ENCODE measurements at regions not wholly inside any gene's neighbourhood (a gene's known extent, or its start where the extent isn't known, plus 50 kb on each side); places are given as distances from the start of the nearest gene placed in this dataset.

DNA sequence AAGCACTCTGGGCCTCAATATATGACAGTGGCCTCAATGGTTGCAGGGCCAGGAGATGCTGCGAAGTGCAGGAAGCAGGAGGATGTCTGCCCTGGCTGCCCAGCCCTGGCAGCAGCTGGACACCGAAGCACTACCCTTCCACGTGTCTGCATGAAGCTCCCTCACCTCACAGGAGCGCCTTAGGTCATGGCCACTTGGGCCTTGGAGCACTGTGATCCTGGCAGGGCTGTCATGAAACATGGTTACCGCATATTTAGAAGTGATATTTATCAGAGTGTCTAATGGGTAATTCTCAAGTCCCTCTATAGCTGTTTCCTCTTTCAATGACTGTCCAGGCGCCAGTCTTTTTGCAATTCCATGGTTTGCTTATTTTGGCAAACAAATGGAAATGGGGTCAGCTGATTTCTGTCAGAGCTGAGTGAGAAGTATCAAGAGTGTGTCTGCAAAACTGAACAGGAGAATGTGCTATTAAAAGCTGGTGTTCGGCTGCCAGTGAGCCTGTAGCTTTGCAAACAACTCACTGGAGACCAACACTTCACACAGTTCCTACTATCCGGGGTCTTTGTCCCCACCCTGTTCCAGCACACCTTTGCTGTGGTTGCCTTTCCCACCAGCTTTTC lies 285.9 kb downstream of the KIF4B start:
- DNase-seq: no peak

DNA sequence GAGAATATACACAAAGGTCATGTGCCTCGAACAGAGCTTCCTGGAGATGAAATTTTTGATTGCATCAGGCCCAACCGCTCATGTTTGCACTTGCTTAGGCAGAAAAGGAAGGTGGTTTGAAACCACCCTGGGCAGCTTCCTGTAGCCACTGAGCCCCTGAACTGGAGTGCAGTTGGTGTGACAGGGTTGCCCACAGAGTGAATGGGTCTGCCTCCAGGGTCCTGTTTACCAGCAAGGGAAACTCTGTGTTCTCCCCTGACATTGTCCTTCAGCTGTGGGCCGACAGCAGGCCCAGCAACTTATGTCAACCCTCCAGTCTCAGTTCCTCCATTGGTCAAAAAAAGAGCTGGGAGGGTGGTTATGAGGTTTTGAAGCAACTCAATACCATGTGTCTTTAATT lies 289.6 kb downstream of the KIF4B start:
- no peak for DNase-seq

DNA sequence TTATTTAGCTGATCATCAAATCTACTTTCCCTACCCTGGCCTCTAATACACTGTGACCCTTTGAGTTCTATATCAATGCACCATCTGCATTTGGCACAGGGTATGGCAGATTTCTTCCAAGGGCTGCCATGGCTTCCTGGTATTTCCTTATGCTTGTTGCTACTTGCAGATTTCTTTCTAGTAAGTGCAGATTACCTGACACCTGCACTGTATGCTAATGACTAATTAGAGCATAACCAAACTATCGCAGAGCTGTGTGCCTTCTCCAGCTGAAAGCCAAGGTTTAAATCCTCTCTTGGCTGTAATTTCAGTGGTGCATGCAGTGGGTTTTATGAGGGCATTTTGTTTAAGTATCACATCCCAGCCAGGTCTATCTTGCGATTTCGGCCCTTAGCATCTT lies 293.7 kb downstream of the KIF4B start:
- no peak for DNase-seq

DNA sequence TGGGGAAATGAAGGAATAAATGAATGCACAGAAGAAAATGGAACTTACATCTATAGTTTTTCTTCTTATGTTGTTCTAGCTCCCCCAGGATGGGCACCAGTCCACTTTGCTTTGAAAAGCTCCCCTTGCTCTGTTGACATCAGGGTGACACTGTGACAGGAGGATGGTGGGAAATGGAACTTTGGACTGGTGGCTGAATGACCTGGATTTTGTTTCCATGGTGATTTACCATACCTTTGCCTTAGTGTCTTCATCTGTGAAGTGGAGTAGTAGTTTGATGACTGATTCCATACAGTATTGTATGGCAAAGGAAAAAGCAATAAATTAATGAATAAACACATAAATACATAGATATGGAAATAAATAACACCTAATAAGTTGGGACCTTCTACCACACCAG lies 294.7 kb downstream of the KIF4B start:
- no peak for DNase-seq

DNA sequence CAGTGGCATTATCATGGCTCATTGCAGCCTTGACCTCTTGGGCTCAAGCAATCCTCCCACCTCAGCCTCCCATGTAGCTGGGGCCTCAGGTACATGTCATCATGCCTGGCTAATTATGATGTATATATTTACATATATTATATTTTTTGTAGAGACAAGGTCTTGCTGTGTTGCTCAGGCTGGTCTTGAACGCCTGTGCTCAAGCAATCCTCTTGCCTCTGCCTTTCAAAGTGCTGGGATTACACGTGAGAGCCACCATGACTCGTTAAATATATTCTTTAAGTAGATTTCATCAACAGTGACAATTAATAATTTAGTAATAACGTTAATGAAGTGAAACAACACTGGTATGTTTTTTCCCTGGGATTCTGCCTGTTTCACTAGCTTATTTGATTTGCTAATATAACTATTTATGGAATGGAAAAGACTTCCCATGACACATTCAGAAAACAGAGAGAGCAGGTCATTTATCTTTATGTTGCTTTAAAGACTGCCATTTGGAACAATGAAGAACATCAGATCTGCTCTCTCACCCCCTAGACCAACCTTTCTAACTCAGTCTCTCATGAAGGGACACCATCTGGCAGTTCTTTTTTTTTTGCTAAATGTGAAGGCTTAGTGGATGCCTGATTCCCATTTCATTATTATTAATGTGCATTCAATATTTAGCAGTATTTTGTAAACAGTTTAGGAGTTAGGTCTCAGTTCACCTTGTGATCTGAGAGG lies 295.6 kb downstream of the KIF4B start:
- no peak for DNase-seq

DNA sequence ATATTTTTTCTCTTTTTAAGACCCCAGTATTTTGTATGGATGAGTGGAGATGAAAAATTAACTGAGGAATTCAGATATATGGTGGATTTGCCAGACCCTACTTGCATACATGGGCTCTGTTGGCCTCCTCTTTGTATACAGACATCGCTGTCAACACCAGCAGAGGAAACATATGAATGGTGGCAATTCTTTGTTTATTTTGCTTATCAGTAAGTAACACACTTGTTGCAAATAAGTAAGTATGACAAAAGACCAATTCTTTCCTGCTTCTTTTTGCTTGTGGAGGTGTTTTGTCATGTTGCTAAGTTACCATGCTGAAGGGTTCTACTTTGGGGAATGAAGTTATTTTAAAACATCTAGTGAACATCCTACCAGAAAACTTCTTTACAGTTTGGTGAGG lies 298.2 kb downstream of the KIF4B start:
- DNase-seq: no peak

DNA sequence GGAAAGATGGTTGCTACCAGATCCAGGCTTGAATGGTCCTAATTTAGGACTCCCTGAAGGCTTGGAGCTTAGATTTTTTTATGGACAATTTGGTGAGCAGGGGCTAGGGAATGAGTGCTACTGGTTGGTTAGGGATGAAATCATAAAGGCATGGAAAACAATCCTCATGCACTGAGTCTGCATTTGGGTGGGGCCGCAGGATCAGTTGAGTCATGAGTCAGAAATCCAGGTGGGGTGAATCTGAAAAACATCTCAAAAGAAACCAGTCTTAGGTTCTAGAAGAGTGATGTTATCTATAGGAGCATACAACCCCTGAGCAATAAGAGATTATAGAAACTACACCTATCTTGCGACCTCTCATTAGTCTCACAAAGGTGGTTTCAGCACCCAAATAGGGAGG lies 300.0 kb downstream of the KIF4B start:
- DNase-seq: no peak

DNA sequence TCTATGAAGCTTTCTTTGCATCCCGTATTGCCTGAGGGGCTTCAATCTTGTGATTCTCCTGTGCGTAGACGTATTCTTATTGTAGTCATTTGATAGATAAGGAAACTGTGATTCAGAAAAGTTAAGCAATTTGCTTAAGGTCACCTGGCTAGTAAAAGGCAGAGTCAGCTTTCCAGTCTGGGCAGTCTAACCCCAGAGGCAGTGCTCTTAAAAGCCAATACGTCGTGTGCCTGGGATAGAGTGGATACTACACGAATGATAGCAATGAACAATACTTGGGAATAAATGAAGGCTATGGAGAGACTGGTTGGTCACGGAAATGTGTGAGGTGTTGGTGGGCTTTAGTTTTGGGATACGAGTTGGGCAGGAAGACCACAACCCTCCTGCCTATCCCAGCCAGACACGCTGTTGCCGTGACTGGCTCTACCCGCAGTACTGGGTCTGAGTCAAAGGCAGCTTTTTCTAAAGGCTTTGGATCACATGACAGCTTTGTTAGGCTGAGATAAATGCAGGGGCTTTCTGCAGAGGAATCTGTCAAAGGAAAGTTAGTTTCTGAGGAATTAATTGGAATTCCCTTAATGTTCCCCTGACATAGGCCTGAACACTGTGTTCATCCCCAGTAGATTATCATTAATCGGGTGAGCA lies 302.6 kb downstream of the KIF4B start:
- no peak for DNase-seq

DNA sequence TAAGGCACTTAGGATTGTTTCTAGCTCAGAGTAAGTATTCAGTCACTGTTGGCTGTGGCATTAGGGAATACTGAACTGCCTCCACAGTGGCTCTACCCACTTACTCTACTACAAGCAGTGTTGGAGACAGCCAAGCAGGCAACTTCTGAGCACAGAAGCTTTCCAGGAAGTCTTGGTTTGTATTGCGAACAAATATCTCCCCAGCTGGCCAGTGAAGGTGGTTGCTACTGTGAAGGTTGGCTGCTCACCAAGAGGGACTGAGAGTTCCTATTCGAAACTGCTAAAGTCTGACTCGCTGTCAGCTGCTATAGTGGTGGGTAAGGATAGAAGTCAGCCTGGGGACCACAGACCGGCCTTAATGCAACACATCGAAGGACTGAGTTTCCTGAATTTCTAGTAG lies 319.1 kb downstream of the KIF4B start:
- DNase-seq: no peak

DNA sequence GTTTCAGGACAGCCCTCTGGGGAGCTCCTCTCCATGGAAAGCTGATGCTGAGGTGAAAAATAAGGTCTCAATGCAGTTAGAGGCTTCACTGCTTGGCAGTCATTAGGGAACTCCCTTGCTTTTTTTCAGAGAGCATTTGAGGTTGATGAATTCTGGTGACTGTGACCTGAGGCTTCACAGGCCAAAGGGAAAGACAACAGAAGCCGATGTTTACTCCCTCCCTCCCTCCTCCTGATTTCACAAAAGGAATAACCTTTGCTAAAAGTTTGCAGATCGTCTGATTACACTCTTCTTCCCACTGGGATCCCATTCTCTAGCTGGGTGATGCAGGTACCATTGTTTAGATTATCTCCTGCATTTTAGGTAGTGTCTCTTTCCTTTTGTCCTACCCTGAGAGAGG lies 329.4 kb downstream of the KIF4B start:
- no peak for DNase-seq

DNA sequence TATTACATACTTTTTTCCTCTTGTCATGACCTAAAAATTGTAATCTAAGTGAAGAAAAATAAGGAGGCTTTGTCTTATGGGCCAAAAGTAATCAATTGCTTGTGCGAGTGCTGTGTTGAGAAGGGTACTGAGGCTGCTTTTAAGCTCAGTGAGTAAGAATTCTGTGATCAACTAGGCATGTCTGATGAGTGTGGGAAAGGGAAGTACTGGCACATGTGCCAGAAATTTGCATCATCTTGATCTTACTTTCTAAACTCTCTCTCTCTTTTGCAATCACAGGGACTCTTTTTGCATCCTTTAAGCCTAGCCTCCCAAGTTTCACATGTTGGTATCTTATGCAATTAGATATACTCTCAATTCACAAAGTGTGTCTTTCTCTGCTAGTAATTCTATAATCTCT lies 329.9 kb downstream of the KIF4B start:
- DNase-seq: no peak

DNA sequence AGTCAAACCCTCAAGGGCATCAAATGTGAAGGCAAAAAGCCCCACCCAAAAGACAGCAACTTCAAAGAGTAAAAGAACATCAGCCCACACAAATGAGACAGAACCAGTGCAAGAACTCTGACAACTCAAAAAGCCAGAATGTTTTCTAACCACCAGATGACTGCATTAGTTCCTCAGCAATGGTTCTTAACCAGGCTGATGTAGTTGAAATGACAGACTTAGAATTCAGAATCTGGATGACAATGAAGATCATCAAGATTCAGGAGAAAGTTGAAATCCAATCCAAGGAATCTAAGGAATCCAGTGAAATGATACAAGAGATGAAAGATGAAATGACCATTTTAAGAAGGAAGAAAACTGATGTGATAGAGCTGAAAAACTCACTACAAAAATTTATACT lies 339.7 kb downstream of the KIF4B start:
- DNase-seq: no peak

DNA sequence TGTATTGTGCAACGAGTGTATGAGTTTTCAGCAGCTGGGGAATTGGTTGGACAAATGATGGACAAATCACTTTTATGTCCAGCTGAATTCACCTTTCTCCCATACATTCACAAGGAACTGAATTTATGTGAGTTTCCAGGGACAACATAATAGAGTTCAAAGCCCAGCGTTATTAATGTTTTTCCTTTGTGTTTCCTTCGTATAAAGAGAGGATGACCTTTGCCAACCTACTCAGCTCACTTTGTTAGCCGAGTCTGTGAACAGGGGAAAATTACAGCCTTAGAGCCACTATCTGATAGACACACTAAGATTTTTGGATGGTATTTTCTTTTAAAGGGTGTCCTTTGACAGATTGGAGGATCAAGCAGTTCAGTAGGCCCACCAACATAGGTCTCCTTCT lies 352.5 kb downstream of the KIF4B start:
- no peak for DNase-seq

DNA sequence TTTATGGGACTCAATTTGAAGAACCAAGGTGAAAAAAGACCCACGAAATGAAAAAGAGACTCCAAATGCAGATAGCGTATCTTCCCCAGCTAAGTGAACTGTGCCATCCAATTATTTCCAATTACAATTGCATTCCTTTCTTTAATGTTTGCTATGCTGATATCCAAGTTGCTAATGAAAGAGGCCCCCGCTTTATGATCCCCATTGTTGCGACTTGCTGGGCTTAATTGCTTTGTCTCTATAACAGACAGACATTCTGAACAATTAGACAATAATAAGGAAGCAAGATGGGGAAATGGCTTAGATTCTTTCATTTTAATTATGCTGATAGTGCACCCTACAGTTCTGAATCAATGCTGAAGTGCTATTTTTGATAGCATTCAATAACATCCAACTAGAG lies 354.3 kb downstream of the KIF4B start:
- no peak for DNase-seq

DNA sequence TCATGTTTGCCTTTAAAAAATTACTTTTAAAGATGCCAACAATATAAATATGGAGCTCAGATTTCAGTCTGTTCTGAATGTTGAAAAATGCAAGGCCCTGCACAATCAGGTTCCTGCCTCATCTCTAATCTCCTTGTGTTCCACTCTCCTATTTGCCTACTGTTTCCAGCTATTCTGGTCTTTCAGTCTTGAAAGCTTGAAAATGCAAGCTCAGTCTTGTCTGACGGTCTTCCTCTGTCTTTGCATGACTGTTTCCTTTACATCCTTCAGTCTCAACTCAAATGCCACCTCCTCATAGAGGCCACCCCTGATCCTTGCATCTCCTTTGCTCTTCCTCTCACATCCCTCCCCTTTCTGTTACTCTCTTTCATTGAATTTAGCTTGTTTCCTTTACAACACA lies 354.9 kb downstream of the KIF4B start:
- no peak for DNase-seq

DNA sequence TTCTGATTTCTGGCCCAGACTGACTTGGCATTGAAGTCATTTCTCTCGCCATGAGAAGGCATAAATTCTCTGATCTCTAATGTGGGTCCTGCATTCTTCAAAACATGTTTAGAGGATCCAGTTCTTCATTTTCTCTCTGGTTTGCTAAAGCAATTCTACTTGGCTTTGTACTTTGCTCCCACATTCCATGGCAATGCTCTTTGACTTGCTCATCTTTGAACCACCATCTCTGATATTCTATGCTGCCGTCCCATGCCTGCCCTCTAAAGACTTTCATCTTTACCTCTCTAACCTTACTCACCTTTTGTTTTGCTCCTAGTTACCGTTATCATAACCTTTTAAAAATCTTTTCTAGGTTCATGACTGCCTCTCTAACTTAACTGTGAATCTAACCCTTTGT lies 366.9 kb downstream of the KIF4B start:
- DNase-seq: no peak

DNA sequence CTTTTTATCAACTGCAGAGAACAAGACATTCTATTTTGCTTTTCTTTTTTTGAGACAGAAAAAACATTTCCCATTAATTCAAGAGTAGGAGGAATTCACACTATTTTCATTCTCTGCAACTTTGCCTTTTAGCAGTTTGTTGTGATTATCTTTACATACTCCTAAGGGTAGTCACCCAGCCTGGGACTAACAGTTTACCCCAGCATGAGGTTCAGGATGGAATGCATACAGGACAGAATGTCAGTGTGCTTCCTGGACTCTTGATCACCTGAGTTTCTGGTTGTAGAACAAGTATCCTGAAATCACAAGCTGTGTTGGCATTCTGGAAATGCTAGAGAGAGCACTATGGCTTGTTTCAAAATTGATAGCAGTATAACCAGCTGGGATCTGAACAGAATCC lies 368.1 kb downstream of the KIF4B start:
- no peak for DNase-seq

DNA sequence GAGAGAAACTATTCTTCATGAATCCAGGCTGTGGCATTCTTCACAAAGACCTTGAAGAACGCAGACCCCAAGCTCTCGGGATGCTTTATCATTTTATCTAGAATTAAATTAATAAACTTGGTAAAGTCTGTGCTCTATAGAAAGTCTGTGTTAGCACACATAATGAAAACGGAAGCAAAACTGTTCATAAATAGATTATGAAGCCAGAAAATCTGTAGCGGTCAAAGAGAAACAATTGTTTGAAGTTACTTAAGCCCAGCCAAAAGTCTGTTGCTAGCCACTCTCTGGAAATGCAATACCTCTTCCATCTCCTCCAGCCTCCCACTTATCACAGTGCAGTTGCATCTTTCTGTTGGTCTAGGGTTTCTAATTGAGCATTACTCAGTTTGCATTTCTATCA lies 375.9 kb downstream of the KIF4B start:
- DNase-seq: no peak

DNA sequence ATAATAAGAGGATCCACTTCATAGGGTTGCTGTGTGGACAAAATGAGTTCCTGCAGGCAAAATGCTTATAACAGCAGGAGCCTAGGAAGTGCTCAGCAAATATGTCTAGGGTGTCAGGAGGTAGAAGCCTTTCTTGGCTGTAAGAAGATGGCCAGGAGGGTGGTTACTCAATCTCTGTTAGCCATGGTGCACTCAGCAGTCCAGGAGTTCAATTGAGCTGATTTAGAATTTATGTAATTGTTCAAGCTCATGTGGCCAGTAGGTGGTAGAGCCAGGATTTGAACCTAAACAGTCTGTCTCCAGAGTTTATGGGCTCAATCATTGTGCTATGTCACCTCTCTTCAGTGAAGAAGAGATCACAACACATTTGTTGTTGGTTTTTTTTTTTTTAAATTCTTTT lies 381.2 kb downstream of the KIF4B start:
- no peak for DNase-seq

DNA sequence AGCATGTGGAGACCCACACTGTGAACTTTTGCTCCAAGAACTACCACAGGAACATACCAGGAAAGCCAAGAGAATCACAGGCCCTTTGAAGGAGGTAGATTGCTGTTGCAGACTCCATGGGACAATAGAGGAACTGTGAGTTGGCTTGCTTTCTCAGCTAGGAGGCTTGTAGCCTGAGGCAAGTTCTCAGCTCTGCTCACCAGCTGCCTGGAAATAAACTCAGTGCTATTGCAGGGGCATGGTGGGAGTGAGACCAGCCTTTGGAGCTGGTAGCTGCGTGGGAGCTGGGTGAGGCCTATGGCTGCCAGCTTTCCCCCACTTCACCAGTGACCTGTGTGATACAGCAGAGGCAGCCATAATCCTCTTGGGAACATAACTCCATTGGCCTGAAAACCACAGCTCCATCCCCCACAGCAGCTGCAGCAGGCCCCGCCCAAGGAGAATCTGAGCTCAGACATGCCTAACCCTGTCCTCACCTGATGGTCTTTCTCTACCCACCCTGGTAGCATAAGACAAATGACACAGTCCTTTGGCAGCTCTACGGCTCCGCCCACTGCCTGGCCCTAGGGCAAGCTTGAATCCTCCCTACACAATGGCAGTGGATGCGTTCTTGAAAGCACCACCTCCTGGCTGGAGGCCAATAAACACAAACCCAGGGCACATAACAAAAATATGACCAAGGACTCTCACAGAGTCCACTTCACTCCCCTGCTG lies 389.5 kb downstream of the KIF4B start:
- no peak for DNase-seq

DNA sequence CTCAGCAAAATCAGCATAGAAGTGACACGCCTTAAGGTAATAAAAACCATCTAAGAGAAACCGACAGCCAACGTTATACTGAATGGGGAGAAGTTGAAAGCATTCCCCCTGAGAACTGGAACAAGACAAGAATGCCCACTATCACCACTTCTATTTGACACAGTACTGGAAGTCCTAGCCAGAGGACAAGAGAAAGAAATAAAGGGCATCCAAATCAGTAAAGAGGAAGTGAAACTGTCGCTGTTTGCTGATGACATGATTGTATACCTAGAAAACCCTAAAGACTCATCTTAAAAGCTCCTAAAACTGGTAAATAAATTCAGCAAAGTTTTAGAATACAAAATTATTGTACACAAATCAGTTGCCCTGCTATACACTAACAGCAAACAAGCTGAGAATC lies 393.3 kb downstream of the KIF4B start:
- no peak for DNase-seq

DNA sequence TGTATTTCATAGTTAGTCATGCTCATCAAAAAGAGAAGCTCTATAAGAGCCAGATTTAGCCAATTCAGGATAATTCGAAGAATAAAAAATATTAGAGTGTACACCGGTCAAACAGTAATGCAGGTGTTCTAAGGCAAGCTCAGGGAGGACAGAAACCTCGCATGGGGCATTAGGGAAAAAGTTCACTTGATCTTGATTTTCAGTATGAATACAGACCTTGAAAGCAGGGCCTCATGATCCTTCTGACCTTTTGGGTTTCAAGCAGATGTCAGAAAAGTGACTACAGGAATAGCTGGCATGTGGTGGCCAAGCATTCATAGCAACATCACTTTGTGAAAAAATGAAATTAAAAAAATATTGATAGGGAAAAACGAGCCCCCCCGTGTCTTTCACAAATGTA lies 394.9 kb downstream of the KIF4B start:
- DNase-seq: no peak

DNA sequence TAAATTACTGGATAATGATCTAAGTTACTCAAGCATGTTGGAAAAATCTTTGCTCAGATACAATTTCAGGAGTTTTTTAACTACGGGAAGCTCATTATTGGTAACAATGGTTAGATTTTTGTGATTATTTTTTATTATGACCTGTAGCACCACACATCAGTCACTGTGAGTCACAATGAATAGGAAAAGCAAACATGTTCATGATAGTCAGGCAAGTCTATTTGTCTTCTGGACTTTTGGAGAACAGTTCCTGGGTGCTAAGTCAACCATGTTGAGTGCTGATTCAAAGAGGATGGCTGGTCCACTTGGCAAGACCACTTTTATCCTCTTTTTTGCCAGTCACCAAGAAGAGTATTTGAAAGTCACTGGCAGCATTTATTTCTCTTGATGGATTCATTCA lies 403.2 kb downstream of the KIF4B start:
- DNase-seq: no peak

Measured in activated gamma-delta T cell (primary cell).